GM19351 (cell line): ENCODE measurements at regions not wholly inside any gene's neighbourhood (a gene's known extent, or its start where the extent isn't known, plus 50 kb on each side); places are given as distances from the start of the nearest gene placed in this dataset.

Experiments
- ATAC-seq: cut with Tn5 transposase; IDR thresholded peaks from one replicate; pipeline ENCODE4 v1.9.1; 2021; ENCODE audit warnings: mild to moderate bottlenecking, moderate library complexity; ENCODE audit not compliant: unreplicated experiment

GRCh38 chr4:165765053-165765452, 108.0 kb upstream of the TLL1 start:
- ATAC-seq = no peak

GRCh38 chr4:165766018-165766417, 107.0 kb upstream of the TLL1 start:
- ATAC-seq = no peak

- ATAC-seq = no peak
Observed at GRCh38 chr4:165766976-165767375, 106.1 kb upstream of the TLL1 start.

GRCh38 chr4:165767671-165768070, 105.4 kb upstream of the TLL1 start:
- ATAC-seq = no peak

GRCh38 chr4:165768281-165768680, 104.8 kb upstream of the TLL1 start:
- no peak for ATAC-seq

- ATAC-seq = no peak
Observed at GRCh38 chr4:165774326-165774725, 98.7 kb upstream of the TLL1 start.

- ATAC-seq = no peak
Observed at GRCh38 chr4:165779950-165780670, 92.9 kb upstream of the TLL1 start.

GRCh38 chr4:165780735-165781134, 92.3 kb upstream of the TLL1 start:
- ATAC-seq = no peak

- no peak for ATAC-seq
Observed at GRCh38 chr4:165782623-165783022, 90.4 kb upstream of the TLL1 start.

GRCh38 chr4:165783626-165784025, 89.4 kb upstream of the TLL1 start:
- ATAC-seq = no peak

GRCh38 chr4:165784672-165785071, 88.4 kb upstream of the TLL1 start:
- no peak for ATAC-seq

- no peak for ATAC-seq
Observed at GRCh38 chr4:165785337-165785736, 87.7 kb upstream of the TLL1 start.

GRCh38 chr4:165787516-165788274, 85.3 kb upstream of the TLL1 start:
- ATAC-seq = no peak

- no peak for ATAC-seq
Observed at GRCh38 chr4:165788686-165789463, 84.2 kb upstream of the TLL1 start.

GRCh38 chr4:165793236-165793635, 79.8 kb upstream of the TLL1 start:
- no peak for ATAC-seq

- ATAC-seq = no peak
Observed at GRCh38 chr4:165794834-165795233, 78.2 kb upstream of the TLL1 start.

- no peak for ATAC-seq
Observed at GRCh38 chr4:165799384-165799815, 73.6 kb upstream of the TLL1 start.

- ATAC-seq = no peak
Observed at GRCh38 chr4:165802452-165802851, 70.6 kb upstream of the TLL1 start.

- ATAC-seq = no peak
Observed at GRCh38 chr4:165803005-165803404, 70.0 kb upstream of the TLL1 start.

GRCh38 chr4:165805406-165805805, 67.6 kb upstream of the TLL1 start:
- no peak for ATAC-seq

GRCh38 chr4:165806613-165807012, 66.4 kb upstream of the TLL1 start:
- ATAC-seq = no peak

GRCh38 chr4:165810726-165811125, 62.3 kb upstream of the TLL1 start:
- no peak for ATAC-seq
